K562 (cell line): ENCODE measurements at regions not wholly inside any gene's neighbourhood (a gene's known extent, or its start where the extent isn't known, plus 50 kb on each side); places are given as distances from the start of the nearest gene placed in this dataset.

Experiments
- BACH1 ChIP-seq: fragments of 200-800 bp; sonication (Bioruptor generic); IDR thresholded peaks from 2 replicates; pipeline ENCODE4 v1.6.1; 2016; ENCODE audit warnings: missing genetic modification characterization, missing compliant biosample characterization
- COPS2 ChIP-seq: fragments of 450-650 bp; conservative IDR thresholded peaks from 2 replicates; pipeline ENCODE4 v1.6.1; 2016; ENCODE audit warnings: mild to moderate bottlenecking, moderate library complexity
- FOXJ2 ChIP-seq: fragments of 200-800 bp; sonication (Bioruptor generic); IDR thresholded peaks from 2 replicates; pipeline ENCODE4 v1.6.1; 2016; ENCODE audit warnings: missing genetic modification characterization, missing compliant biosample characterization
- NCOR1 ChIP-seq: fragments of 450-650 bp; IDR thresholded peaks from 2 replicates; pipeline ENCODE4 v1.6.1; 2016; ENCODE audit warnings: mild to moderate bottlenecking, moderate library complexity
- RNF2 ChIP-seq: sonication (generic); IDR thresholded peaks from 2 replicates; pipeline ENCODE4 v1.6.1; 2016
- SIN3A ChIP-seq, 2 experiments: fragments of 150-350 bp in 1 of 2; IDR thresholded peaks; 2 replicates each; pipeline ENCODE4 v1.6.1; 2011 to 2016; ENCODE audit warnings: borderline replicate concordance in 2 of 2, low read depth in 2 of 2, low read length in 2 of 2, mild to moderate bottlenecking in 2 of 2, moderate library complexity in 2 of 2; ENCODE audit not compliant: control insufficient read depth in 1 of 2
- TGIF2 ChIP-seq: sonication (generic); formaldehyde crosslinking; IDR thresholded peaks from 2 replicates; pipeline ENCODE4 v1.8.1; 2022; ENCODE audit warnings: mild to moderate bottlenecking, missing genetic modification reagents, moderate library complexity
- ZNF445 ChIP-seq: fragments of 250-450 bp; sonication (Bioruptor Pico); IDR thresholded peaks from 2 replicates; pipeline ENCODE4 v1.4.0; 2020; ENCODE audit warnings: low read depth, mild to moderate bottlenecking, moderate library complexity
- ZNF584 ChIP-seq: fragments of 200-800 bp; sonication (Bioruptor generic); IDR thresholded peaks from 2 replicates; pipeline ENCODE4 v1.6.1; 2016; ENCODE audit warnings: low read depth, mild to moderate bottlenecking, missing genetic modification characterization, missing compliant biosample characterization
- TF ChIP-seq, protein P1 (sequence below): fragments of 200-600 bp; sonication (generic); IDR thresholded peaks from one replicate; pipeline ENCODE4 v1.6.1; 2012; ENCODE audit warnings: mild to moderate bottlenecking, low read depth, low read length, inconsistent platforms
- TF ChIP-seq, protein P2 (sequence below): conservative IDR thresholded peaks from 2 replicates; pipeline ENCODE4 v1.6.1; 2011; ENCODE audit warnings: low read depth, mild to moderate bottlenecking, low read length; ENCODE audit not compliant: control insufficient read depth

DNA sequence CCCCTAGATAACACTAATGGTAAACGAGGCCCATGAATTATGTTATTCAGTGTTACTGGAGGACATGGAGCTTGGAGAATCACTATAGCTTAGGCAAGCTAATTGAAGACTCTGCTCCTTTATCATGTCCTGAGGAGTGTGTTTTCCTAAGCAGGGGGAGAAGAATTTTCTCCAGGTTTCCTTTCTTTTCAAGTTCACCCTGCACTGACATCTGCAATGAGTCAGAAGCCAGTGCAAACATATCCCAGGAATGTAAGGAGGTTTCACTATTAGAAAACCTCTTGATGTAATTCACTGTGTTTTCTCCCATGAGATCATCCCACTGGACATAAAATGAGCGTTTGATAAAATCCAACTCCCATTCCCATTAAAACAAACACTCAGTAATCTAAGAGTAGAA lies 75.6 kb downstream of the DMRT2 start (continued):
- TF ChIP-seq, protein P1, sequence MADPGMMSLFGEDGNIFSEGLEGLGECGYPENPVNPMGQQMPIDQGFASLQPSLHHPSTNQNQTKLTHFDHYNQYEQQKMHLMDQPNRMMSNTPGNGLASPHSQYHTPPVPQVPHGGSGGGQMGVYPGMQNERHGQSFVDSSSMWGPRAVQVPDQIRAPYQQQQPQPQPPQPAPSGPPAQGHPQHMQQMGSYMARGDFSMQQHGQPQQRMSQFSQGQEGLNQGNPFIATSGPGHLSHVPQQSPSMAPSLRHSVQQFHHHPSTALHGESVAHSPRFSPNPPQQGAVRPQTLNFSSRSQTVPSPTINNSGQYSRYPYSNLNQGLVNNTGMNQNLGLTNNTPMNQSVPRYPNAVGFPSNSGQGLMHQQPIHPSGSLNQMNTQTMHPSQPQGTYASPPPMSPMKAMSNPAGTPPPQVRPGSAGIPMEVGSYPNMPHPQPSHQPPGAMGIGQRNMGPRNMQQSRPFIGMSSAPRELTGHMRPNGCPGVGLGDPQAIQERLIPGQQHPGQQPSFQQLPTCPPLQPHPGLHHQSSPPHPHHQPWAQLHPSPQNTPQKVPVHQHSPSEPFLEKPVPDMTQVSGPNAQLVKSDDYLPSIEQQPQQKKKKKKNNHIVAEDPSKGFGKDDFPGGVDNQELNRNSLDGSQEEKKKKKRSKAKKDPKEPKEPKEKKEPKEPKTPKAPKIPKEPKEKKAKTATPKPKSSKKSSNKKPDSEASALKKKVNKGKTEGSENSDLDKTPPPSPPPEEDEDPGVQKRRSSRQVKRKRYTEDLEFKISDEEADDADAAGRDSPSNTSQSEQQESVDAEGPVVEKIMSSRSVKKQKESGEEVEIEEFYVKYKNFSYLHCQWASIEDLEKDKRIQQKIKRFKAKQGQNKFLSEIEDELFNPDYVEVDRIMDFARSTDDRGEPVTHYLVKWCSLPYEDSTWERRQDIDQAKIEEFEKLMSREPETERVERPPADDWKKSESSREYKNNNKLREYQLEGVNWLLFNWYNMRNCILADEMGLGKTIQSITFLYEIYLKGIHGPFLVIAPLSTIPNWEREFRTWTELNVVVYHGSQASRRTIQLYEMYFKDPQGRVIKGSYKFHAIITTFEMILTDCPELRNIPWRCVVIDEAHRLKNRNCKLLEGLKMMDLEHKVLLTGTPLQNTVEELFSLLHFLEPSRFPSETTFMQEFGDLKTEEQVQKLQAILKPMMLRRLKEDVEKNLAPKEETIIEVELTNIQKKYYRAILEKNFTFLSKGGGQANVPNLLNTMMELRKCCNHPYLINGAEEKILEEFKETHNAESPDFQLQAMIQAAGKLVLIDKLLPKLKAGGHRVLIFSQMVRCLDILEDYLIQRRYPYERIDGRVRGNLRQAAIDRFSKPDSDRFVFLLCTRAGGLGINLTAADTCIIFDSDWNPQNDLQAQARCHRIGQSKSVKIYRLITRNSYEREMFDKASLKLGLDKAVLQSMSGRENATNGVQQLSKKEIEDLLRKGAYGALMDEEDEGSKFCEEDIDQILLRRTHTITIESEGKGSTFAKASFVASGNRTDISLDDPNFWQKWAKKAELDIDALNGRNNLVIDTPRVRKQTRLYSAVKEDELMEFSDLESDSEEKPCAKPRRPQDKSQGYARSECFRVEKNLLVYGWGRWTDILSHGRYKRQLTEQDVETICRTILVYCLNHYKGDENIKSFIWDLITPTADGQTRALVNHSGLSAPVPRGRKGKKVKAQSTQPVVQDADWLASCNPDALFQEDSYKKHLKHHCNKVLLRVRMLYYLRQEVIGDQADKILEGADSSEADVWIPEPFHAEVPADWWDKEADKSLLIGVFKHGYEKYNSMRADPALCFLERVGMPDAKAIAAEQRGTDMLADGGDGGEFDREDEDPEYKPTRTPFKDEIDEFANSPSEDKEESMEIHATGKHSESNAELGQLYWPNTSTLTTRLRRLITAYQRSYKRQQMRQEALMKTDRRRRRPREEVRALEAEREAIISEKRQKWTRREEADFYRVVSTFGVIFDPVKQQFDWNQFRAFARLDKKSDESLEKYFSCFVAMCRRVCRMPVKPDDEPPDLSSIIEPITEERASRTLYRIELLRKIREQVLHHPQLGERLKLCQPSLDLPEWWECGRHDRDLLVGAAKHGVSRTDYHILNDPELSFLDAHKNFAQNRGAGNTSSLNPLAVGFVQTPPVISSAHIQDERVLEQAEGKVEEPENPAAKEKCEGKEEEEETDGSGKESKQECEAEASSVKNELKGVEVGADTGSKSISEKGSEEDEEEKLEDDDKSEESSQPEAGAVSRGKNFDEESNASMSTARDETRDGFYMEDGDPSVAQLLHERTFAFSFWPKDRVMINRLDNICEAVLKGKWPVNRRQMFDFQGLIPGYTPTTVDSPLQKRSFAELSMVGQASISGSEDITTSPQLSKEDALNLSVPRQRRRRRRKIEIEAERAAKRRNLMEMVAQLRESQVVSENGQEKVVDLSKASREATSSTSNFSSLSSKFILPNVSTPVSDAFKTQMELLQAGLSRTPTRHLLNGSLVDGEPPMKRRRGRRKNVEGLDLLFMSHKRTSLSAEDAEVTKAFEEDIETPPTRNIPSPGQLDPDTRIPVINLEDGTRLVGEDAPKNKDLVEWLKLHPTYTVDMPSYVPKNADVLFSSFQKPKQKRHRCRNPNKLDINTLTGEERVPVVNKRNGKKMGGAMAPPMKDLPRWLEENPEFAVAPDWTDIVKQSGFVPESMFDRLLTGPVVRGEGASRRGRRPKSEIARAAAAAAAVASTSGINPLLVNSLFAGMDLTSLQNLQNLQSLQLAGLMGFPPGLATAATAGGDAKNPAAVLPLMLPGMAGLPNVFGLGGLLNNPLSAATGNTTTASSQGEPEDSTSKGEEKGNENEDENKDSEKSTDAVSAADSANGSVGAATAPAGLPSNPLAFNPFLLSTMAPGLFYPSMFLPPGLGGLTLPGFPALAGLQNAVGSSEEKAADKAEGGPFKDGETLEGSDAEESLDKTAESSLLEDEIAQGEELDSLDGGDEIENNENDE, result no peak
- TF ChIP-seq FOXJ2 (tag), result no peak
- no peak for TF ChIP-seq NCOR1
- TF ChIP-seq ZNF445, result no peak
- no peak for TF ChIP-seq ZNF584 (CRISPR knock-in tag)
- TF ChIP-seq RNF2, result no peak
- no peak for TF ChIP-seq BACH1 (tag)
- TF ChIP-seq SIN3A (IDR thresholded peaks at IDR 0.05; ENCODE audit: borderline replicate concordance in 2 of 2, control insufficient read depth in 1 of 2, low read depth in 2 of 2, low read length in 2 of 2), result no peak
- TF ChIP-seq TGIF2 (CRISPR knock-in tag), result no peak
- TF ChIP-seq, protein P2, sequence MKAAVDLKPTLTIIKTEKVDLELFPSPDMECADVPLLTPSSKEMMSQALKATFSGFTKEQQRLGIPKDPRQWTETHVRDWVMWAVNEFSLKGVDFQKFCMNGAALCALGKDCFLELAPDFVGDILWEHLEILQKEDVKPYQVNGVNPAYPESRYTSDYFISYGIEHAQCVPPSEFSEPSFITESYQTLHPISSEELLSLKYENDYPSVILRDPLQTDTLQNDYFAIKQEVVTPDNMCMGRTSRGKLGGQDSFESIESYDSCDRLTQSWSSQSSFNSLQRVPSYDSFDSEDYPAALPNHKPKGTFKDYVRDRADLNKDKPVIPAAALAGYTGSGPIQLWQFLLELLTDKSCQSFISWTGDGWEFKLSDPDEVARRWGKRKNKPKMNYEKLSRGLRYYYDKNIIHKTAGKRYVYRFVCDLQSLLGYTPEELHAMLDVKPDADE, result no peak
- no peak for TF ChIP-seq COPS2
